ENCODE measurements at regions not wholly inside any gene's neighbourhood (a gene's known extent, or its start where the extent isn't known, plus 50 kb on each side); places are given as distances from the start of the nearest gene placed in this dataset.

DNA sequence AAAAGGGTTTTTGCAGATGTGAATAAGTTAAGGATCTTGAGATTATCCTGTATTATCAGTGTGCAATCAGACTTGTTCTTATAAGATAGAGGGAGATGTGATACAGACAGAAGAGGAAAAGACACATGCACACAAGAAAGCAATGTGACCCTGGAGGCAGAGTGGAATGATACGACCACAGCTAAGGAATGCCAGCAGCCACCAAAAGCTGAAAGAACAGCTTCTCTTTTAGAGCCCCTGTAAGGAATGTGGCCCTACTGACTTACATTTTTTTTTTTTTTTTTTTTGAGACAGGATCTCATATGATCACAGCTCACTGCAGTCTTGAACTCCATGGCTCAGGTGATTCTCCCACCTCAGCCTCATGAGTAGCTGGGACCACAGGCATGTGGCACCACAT is 62.3 kb upstream of the CNTNAP4 start:
- TF ChIP-seq, protein P1, sequence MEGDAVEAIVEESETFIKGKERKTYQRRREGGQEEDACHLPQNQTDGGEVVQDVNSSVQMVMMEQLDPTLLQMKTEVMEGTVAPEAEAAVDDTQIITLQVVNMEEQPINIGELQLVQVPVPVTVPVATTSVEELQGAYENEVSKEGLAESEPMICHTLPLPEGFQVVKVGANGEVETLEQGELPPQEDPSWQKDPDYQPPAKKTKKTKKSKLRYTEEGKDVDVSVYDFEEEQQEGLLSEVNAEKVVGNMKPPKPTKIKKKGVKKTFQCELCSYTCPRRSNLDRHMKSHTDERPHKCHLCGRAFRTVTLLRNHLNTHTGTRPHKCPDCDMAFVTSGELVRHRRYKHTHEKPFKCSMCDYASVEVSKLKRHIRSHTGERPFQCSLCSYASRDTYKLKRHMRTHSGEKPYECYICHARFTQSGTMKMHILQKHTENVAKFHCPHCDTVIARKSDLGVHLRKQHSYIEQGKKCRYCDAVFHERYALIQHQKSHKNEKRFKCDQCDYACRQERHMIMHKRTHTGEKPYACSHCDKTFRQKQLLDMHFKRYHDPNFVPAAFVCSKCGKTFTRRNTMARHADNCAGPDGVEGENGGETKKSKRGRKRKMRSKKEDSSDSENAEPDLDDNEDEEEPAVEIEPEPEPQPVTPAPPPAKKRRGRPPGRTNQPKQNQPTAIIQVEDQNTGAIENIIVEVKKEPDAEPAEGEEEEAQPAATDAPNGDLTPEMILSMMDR (IDR thresholded peaks at IDR 0.05; ENCODE audit: insufficient read depth, low read length, missing control alignments) = no peak
- POLR2A ChIA-PET = no interaction called here
- DNase-seq (ENCODE audit: low read depth, low spot score) = no peak
- H3K4me3 ChIP-seq (ENCODE audit: low read depth, low read length) = no peak overlapping the region
- CTCF ChIA-PET = no interaction called here

DNA sequence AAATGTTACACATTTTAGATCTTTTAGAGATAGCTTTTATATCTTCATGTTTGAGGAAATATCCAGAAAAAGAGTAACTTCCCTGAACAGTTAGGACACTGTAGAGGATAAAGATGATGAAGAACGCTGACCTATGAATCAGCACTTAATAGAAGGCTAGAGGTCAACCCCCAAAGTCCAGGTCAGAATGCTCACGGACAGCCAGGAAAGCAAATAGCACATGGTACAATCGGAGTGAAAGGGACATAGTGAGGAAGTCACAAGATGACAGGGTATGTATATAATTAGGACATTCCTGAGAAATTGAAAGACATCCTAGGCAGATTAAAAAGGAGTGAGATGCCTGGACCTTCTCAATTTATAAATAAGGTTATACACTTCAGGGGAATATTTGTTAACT is 55.1 kb upstream of the CNTNAP4 start:
- no peak for DNase-seq (ENCODE audit: low read depth, low spot score)
- no peak overlapping the region for H3K4me3 ChIP-seq (ENCODE audit: low read depth, low read length)
- CTCF ChIA-PET = no interaction called here
- POLR2A ChIA-PET = no interaction called here
- TF ChIP-seq, protein P1 (IDR thresholded peaks at IDR 0.05; ENCODE audit: insufficient read depth, low read length, missing control alignments) = no peak

DNA sequence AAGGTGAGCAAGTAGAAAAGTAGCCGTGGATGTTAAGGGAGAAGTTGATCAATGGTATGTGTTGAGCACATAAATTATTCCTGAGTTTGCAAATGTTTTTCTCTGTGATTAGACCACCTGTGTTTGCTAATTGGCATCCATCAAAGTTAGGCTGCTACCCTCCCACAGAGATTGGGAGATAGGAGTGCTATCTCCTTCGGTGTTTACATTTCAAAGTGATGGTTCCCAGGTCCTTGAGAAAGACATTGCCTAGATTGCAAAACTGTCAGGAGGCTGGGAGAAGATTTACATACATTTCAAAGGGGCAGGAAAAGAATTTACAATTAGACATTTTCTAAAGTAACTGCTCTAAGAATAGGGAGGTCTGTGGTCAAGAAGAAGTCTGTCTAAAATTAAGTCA is 54.3 kb upstream of the CNTNAP4 start:
- TF ChIP-seq, protein P1 (IDR thresholded peaks at IDR 0.05; ENCODE audit: insufficient read depth, low read length, missing control alignments) = no peak
- DNase-seq (ENCODE audit: low read depth, low spot score) = no peak
- CTCF ChIA-PET = no interaction called here
- POLR2A ChIA-PET = no interaction called here
- no peak overlapping the region for H3K4me3 ChIP-seq (ENCODE audit: low read depth, low read length)

DNA sequence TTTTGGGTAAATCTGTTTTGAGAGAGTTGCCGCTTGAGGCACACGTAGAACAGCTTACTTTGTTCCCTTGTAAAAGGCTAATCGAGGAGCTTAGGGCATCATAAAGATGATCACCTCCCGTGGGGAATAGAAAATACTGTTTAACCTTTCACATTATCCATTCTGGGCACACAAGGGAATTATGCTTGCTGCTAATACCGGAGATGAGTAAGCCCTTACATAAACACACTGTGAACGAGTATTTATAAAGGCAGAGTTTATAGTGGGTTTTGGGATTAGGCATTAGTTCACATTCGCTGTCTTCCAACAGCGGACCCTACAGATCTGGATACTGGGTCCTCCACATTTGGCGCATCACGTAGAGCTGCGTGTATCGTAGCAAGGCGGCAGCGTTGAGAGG is 51.2 kb upstream of the CNTNAP4 start:
- DNase-seq (ENCODE audit: low read depth, low spot score) = no peak
- CTCF ChIA-PET = no interaction called here
- H3K4me3 ChIP-seq (ENCODE audit: low read depth, low read length) = no peak overlapping the region
- TF ChIP-seq, protein P1 (IDR thresholded peaks at IDR 0.05; ENCODE audit: insufficient read depth, low read length, missing control alignments) = no peak
- POLR2A ChIA-PET = no interaction called here

DNA sequence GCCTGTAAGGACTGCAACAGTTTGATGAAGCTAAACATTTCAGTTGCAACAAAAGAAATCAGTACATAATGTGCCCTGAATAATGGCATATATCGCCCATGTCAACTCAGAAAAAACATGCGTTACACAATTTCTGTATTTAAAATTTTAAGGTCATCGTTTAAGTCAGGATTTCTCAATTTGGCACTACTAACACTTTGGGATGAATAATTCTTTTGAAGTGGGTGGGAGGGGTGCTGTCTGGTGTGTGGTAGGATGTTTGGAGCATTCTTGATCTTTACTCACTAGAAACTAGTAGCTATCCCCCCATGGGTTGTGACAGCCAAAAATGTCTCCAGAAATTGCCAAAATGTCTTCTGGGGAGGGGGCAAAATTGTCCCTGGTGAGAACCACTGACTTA is 50.7 kb upstream of the CNTNAP4 start:
- H3K4me3 ChIP-seq (ENCODE audit: low read depth, low read length) = no peak overlapping the region
- CTCF ChIA-PET = no interaction called here
- POLR2A ChIA-PET = no interaction called here
- no peak for DNase-seq (ENCODE audit: low read depth, low spot score)
- TF ChIP-seq, protein P1 (IDR thresholded peaks at IDR 0.05; ENCODE audit: insufficient read depth, low read length, missing control alignments) = no peak

All from AG04449 (cell line).